Stimulated activated effector memory CD8-positive, alpha-beta T cell treated with anti-CD3 and anti-CD28 coated beads, Interleukin-12 subunit alpha, Interleukin-12 subunit beta, amount 100 ng/mL, for 72 hours (primary cell): ENCODE measurements at regions not wholly inside any gene's neighbourhood (a gene's known extent, or its start where the extent isn't known, plus 50 kb on each side); places are given as distances from the start of the nearest gene placed in this dataset.
"Not testable (repeated sequence)": the region's sequence is repeated elsewhere in the genome, so short reads cannot be mapped to it uniquely, and the experiment has no call there.

ENCODE experiments used
- ATAC-seq: fragments of 150-1000 bp; cut with Tn5 transposase; 2 replicates; pipeline ENCODE4 v1.10.0; 2021
- DNase-seq, 2 donors: peaks; one replicate each; pipeline ENCODE4 v3.0.0; 2021 to 2022; ENCODE audit warnings: low spot score in 2 of 2
- H3K27ac Mint-ChIP-seq: one replicate; pipeline ENCODE4 v1.8.0; 2022; ENCODE audit warnings: mild to moderate bottlenecking, mixed read lengths
- H3K36me3 Mint-ChIP-seq: one replicate; pipeline ENCODE4 v1.8.0; 2022; ENCODE audit warnings: mild to moderate bottlenecking, mixed read lengths
- H3K4me1 Mint-ChIP-seq: one replicate; pipeline ENCODE4 v1.8.0; 2022; ENCODE audit warnings: mixed read lengths
- H3K4me3 Mint-ChIP-seq: one replicate; pipeline ENCODE4 v1.8.0; 2022; ENCODE audit warnings: mild to moderate bottlenecking, mixed read lengths
- H3K9me3 Mint-ChIP-seq: one replicate; pipeline ENCODE4 v1.8.0; 2022; ENCODE audit warnings: mixed read lengths

DNA sequence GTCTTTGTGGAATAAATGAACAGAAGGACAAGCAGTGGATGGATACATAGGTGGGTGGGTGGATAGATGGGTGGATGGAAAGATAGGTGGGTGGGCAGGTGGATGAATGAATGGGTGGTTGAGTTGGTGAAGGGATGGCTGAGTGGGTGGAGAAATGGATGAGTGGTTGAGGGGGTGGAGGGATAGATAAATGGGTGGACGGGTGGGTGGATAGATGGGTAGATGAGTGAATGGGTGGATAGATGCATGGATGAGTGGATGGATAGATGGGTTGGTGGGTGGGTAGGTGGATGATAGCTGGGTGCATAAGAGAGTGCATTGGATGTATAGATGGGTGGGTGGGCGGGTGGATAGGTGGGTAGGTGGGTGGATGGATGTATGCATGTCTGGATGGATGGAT, 63.5 kb downstream of the UNC93B1 start:
- not testable (repeated sequence) for H3K36me3 Mint-ChIP-seq, DNase-seq, ATAC-seq, H3K4me3 Mint-ChIP-seq, H3K4me1 Mint-ChIP-seq, H3K9me3 Mint-ChIP-seq, H3K27ac Mint-ChIP-seq

DNA sequence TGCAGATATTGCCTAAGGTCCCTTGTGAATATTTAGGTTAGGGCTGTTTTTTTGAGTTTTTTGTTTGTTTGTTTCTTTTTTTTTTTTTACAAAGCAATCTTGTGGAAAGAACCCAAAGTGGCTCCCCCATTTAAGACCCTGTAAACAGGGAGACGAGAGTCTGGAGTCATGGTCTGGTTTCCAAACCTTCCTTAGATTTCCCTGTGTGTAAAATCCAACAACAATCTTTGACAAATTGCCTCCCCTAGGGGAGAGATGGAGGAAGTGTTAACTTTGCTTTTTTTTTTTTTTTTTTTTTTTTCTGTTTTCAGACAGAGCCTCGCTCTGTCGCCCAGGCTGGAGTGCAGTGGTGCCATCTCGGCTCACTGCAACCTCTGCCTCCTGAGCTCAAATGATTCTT, 64.9 kb downstream of the UNC93B1 start:
- H3K4me1 Mint-ChIP-seq, H3K9me3 Mint-ChIP-seq, H3K4me3 Mint-ChIP-seq, DNase-seq, ATAC-seq, H3K36me3 Mint-ChIP-seq, H3K27ac Mint-ChIP-seq: not testable (repeated sequence)

DNA sequence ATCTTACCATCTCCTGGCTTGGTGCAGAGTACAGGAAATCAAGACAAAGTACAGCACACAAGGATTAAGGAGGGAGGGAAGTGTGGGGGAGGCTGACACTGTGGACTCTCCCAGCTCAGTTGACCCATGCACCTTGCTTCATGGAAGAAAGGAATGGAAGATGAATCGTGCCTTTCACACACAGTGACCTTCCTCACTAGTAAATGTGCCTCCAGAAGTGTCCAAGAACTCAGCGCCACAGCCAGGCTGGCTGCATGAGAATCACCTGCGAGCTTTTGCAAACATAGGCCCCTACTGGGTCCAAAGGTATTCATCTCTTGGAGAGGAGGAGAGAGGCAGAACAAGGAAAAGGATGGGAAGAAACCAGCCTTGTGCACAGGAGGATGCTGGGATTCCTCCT, 65.5 kb downstream of the UNC93B1 start:
- H3K27ac Mint-ChIP-seq, H3K4me1 Mint-ChIP-seq, DNase-seq, ATAC-seq, H3K4me3 Mint-ChIP-seq, H3K9me3 Mint-ChIP-seq, H3K36me3 Mint-ChIP-seq: not testable (repeated sequence)

GRCh38 chr11:67923565-67923964, 80.3 kb downstream of the UNC93B1 start:
- not testable (repeated sequence) for H3K9me3 Mint-ChIP-seq, H3K4me3 Mint-ChIP-seq, H3K27ac Mint-ChIP-seq, H3K36me3 Mint-ChIP-seq, DNase-seq, ATAC-seq
- peaks cover 10% of the 10 kb centered on the region for H3K4me1 Mint-ChIP-seq

DNA sequence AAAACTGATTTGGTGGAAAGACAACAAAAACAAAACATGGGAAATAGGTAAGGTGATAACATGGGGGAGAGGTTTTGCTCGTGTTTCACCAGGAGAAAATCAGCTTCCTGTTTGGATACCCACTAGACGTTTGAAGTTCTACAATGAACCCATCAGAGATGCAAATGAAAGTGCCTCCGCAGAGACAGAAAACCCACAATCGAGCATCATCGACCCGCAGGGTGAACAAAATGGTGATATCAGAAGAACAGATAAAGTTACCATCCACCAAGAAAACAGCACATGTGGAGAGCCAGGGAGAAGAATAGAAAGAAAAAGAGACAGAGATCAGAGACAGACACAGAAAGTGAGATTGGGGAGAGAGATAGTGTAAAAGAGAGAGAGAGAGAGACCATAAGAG, 83.4 kb downstream of the UNC93B1 start:
- Mint-ChIP-seq H3K27ac (peak overlapping the region; percentile 7), H3K4me1 (peaks cover 10% of the 10 kb centered on the region), H3K4me3 (peak overlapping the region; percentile 63)
- not testable (repeated sequence) for ATAC-seq, H3K9me3 Mint-ChIP-seq, DNase-seq, H3K36me3 Mint-ChIP-seq

GRCh38 chr11:67912184-67912583, 91.7 kb downstream of the UNC93B1 start:
- H3K4me1 Mint-ChIP-seq, H3K9me3 Mint-ChIP-seq, DNase-seq, H3K4me3 Mint-ChIP-seq, H3K27ac Mint-ChIP-seq, H3K36me3 Mint-ChIP-seq, ATAC-seq: not testable (repeated sequence)

DNA sequence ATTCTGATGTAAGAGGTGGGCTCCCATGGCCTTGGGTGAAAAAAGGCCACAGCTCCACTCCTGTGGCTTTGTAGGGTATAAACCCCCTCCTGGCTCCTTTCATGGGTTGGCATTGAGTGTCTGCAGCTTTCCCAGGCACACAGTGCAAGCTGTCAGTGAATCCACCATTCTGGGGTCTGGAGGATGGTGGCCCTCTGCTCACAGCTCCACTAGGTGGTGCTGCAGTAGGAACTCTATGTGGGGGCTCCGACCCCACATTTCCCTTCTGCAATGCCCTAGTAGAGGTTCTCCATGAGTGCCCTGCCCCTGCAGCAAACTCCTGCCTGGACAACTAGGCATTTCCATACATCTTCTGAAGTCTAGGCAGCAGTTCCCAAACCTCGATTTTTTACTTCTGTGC, 92.7 kb downstream of the UNC93B1 start:
- not testable (repeated sequence) for H3K36me3 Mint-ChIP-seq, H3K27ac Mint-ChIP-seq

GRCh38 chr11:67910803-67911202, 93.1 kb downstream of the UNC93B1 start:
- not testable (repeated sequence) for H3K36me3 Mint-ChIP-seq

More for the DNA sequence above, 92.7 kb downstream of the UNC93B1 start:
- not testable (repeated sequence) for H3K4me1 Mint-ChIP-seq, H3K9me3 Mint-ChIP-seq, H3K4me3 Mint-ChIP-seq, DNase-seq, ATAC-seq

GRCh38 chr11:67906969-67907368, 96.9 kb downstream of the UNC93B1 start:
- H3K4me3 Mint-ChIP-seq, ATAC-seq, H3K36me3 Mint-ChIP-seq, H3K4me1 Mint-ChIP-seq, H3K27ac Mint-ChIP-seq, DNase-seq, H3K9me3 Mint-ChIP-seq: not testable (repeated sequence)

More at GRCh38 chr11:67910803-67911202, 93.1 kb downstream of the UNC93B1 start:
- not testable (repeated sequence) for DNase-seq, H3K4me1 Mint-ChIP-seq, H3K9me3 Mint-ChIP-seq, H3K4me3 Mint-ChIP-seq, H3K27ac Mint-ChIP-seq, ATAC-seq

GRCh38 chr11:67899462-67899861, 104.4 kb downstream of the UNC93B1 start:
- not testable (repeated sequence) for ATAC-seq, H3K27ac Mint-ChIP-seq, H3K4me3 Mint-ChIP-seq, H3K4me1 Mint-ChIP-seq, DNase-seq, H3K9me3 Mint-ChIP-seq, H3K36me3 Mint-ChIP-seq

GRCh38 chr11:67893487-67893886, 110.4 kb downstream of the UNC93B1 start:
- ATAC-seq, H3K27ac Mint-ChIP-seq, DNase-seq, H3K4me3 Mint-ChIP-seq, H3K9me3 Mint-ChIP-seq, H3K36me3 Mint-ChIP-seq, H3K4me1 Mint-ChIP-seq: not testable (repeated sequence)

DNA sequence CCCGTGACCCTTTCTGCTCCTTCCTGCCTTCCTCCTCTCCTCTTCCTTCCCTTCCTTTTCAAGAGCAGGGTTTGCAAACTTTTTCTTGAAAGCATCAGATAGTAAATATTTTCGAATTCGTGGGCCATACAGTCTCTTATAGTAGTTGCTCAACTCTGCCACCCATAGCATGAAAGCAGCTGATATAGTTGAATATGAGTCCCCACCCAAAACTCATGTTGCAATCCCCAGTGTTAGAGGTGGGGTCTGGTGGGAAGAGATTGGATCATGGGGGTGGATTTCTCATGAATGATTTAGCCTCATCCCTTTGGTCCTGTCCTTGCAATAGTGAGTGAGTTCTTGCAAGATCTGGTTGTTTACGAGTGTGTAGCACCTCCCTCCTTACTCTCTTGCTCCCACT, 114.3 kb downstream of the UNC93B1 start:
- ATAC-seq, H3K27ac Mint-ChIP-seq, H3K4me3 Mint-ChIP-seq: not testable (repeated sequence)

GRCh38 chr11:67888056-67888455, 115.8 kb downstream of the UNC93B1 start:
- peak overlapping the region; percentile 42 for H3K27ac Mint-ChIP-seq

More for the DNA sequence above, 114.3 kb downstream of the UNC93B1 start:
- DNase-seq, H3K9me3 Mint-ChIP-seq, H3K36me3 Mint-ChIP-seq: not testable (repeated sequence)
- H3K4me1 Mint-ChIP-seq, result peaks cover 13% of the 10 kb centered on the region

GRCh38 chr11:67886672-67887071, 117.2 kb downstream of the UNC93B1 start:
- H3K9me3 Mint-ChIP-seq, H3K36me3 Mint-ChIP-seq, DNase-seq, ATAC-seq, H3K27ac Mint-ChIP-seq, H3K4me3 Mint-ChIP-seq: not testable (repeated sequence)
- H3K4me1 Mint-ChIP-seq, result peaks cover 29% of the 10 kb centered on the region

More at GRCh38 chr11:67888056-67888455, 115.8 kb downstream of the UNC93B1 start:
- DNase-seq, ATAC-seq, H3K9me3 Mint-ChIP-seq, H3K36me3 Mint-ChIP-seq, H3K4me3 Mint-ChIP-seq: not testable (repeated sequence)
- H3K4me1 Mint-ChIP-seq, result peaks cover 29% of the 10 kb centered on the region

- not testable (repeated sequence) for H3K4me3 Mint-ChIP-seq, DNase-seq, ATAC-seq, H3K27ac Mint-ChIP-seq, H3K9me3 Mint-ChIP-seq, H3K36me3 Mint-ChIP-seq
- H3K4me1 Mint-ChIP-seq, result peaks cover 29% of the 10 kb centered on the region
Measured at GRCh38 chr11:67886207-67886606, 117.7 kb downstream of the UNC93B1 start.

- Mint-ChIP-seq H3K4me3 (peak overlapping the region; percentile 64), H3K27ac (peak overlapping the region; percentile 87), H3K4me1 (peaks cover 29% of the 10 kb centered on the region)
- not testable (repeated sequence) for DNase-seq, H3K9me3 Mint-ChIP-seq, H3K36me3 Mint-ChIP-seq, ATAC-seq
Measured at GRCh38 chr11:67885574-67885973, 118.3 kb downstream of the UNC93B1 start.
